H1 (cell line): ENCODE measurements at regions not wholly inside any gene's neighbourhood (a gene's known extent, or its start where the extent isn't known, plus 50 kb on each side); places are given as distances from the start of the nearest gene placed in this dataset.

Source experiments
- CTCF ChIA-PET: fragments of 300-600 bp; sonication (Branson Sonifier 250); formaldehyde crosslinking; loops from one replicate; lab custom pipeline; 2021; ENCODE audit not compliant: partially characterized antibody; lab: Charles Lee
- POLR2A ChIA-PET: fragments of 300-600 bp; sonication (Branson Sonifier 250); formaldehyde crosslinking; loops from one replicate; lab custom pipeline; 2021; ENCODE audit warnings: inconsistent platforms; ENCODE audit not compliant: partially characterized antibody; lab: Charles Lee
- DNase-seq, 2 experiments: peaks; one replicate each; pipeline versions ENCODE4 v3.0.0 to v3.0.0-alpha.2; 2010 to 2022; ENCODE audit warnings: low spot score in 2 of 2, low read depth in 1 of 2, mixed read lengths in 1 of 2
- FAIRE-seq: peaks from 2 replicates; lab custom pipeline; 2011; peaks lifted over from hg19 to GRCh38; lab: Jason Lieb, UNC
- H2AFZ ChIP-seq: 2 replicates; pipeline ENCODE4 v1.8.1; 2012; ENCODE audit warnings: low read length, inconsistent platforms
- H2AK5ac ChIP-seq: 2 replicates; pipeline ENCODE4 v1.6.1; 2013; ENCODE audit warnings: low read depth, low read length
- H2BK120ac ChIP-seq: replicated peaks from 2 replicates; pipeline ENCODE3; 2013; ENCODE audit warnings: low read depth, low read length, inconsistent platforms
- H2BK12ac ChIP-seq: 2 replicates; pipeline ENCODE4 v1.6.1; 2013; ENCODE audit warnings: low read depth, low read length
- H2BK15ac ChIP-seq: 2 replicates; pipeline ENCODE4 v1.6.1; 2013; ENCODE audit warnings: low read length
- H2BK20ac ChIP-seq: 2 replicates; pipeline ENCODE4 v1.6.1; 2013; ENCODE audit warnings: low read length
- H2BK5ac ChIP-seq: 2 replicates; pipeline ENCODE4 v1.6.1; 2013; ENCODE audit warnings: low read depth, low read length
- H3K14ac ChIP-seq: 2 replicates; pipeline ENCODE4 v1.6.1; 2013; ENCODE audit warnings: inconsistent platforms; ENCODE audit not compliant: insufficient read length
- H3K18ac ChIP-seq: 2 replicates; pipeline ENCODE4 v1.6.1; 2013; ENCODE audit warnings: low read length; ENCODE audit errors: extremely low read depth
- H3K23ac ChIP-seq: 2 replicates; pipeline ENCODE4 v1.6.1; 2013; ENCODE audit warnings: inconsistent platforms; ENCODE audit not compliant: insufficient read length
- H3K23me2 ChIP-seq: 2 replicates; pipeline ENCODE4 v1.6.1; 2013; ENCODE audit warnings: low read depth, low read length
- H3K27ac ChIP-seq: 2 replicates; pipeline ENCODE4 v1.6.1; 2011; ENCODE audit warnings: low read depth, low read length, inconsistent platforms
- H3K27me3 ChIP-seq, 4 experiments: replicated peaks in 1 of 4; 1 replicate in 1 of 4; 2 replicates in 3 of 4; pipeline versions ENCODE4 v1.6.1 to v1.8.1; 2011 to 2013; ENCODE audit warnings: low read length in 3 of 4, mild to moderate bottlenecking in 3 of 4, inconsistent platforms in 2 of 4, mixed read lengths in 2 of 4, moderate library complexity in 1 of 4; ENCODE audit not compliant: control insufficient read depth in 3 of 4, insufficient read depth in 3 of 4; ENCODE audit errors: extremely low read depth in 1 of 4
- H3K36me3 ChIP-seq, 4 experiments: 2 replicates each; pipeline versions ENCODE4 v1.6.1 to v1.8.1; 2011 to 2013; ENCODE audit warnings: mild to moderate bottlenecking in 4 of 4, low read length in 3 of 4, moderate library complexity in 2 of 4, control low read depth in 1 of 4, inconsistent platforms in 1 of 4; ENCODE audit not compliant: insufficient read depth in 4 of 4, control insufficient read depth in 2 of 4
- H3K4ac ChIP-seq: replicated peaks from 2 replicates; pipeline ENCODE3; 2013; ENCODE audit warnings: low read length, low read depth, mixed read lengths, inconsistent platforms; ENCODE audit not compliant: insufficient read length
- H3K4me1 ChIP-seq, 4 experiments: replicated peaks in 1 of 4; 1 replicate in 1 of 4; 2 replicates in 3 of 4; pipeline versions ENCODE4 v1.6.1 to v1.8.1; 2011 to 2013; ENCODE audit warnings: low read length in 3 of 4, inconsistent platforms in 2 of 4, mixed read lengths in 1 of 4; ENCODE audit not compliant: insufficient read depth in 4 of 4, control insufficient read depth in 3 of 4
- H3K4me2 ChIP-seq, 2 experiments: 2 replicates each; pipeline versions ENCODE4 v1.6.1 to v1.8.1; 2011 to 2013; ENCODE audit warnings: low read depth in 2 of 2, low read length in 2 of 2, control low read depth in 1 of 2, inconsistent platforms in 1 of 2, mild to moderate bottlenecking in 1 of 2; ENCODE audit not compliant: insufficient read depth in 1 of 2
- H3K4me3 ChIP-seq, 4 experiments: fragments of 200-600, 300-600 bp in 1 of 4; sonication (generic), shearing (Covaris generic), sonication (Bioruptor Twin) in 1 of 4; 2 replicates each; pipeline versions ENCODE4 v1.5.1 to v1.8.1; 2011 to 2016; ENCODE audit warnings: low read length in 4 of 4, low read depth in 3 of 4, control low read depth in 2 of 4, inconsistent platforms in 2 of 4, mild to moderate bottlenecking in 2 of 4, mixed read lengths in 1 of 4, moderate library complexity in 1 of 4; ENCODE audit not compliant: insufficient read depth in 2 of 4; ENCODE audit errors: extremely low read depth in 1 of 4
- H3K56ac ChIP-seq: replicated peaks from 2 replicates; pipeline ENCODE3; 2013; ENCODE audit warnings: low read depth, mild to moderate bottlenecking, mixed read lengths, low read length, inconsistent platforms; ENCODE audit not compliant: insufficient read length
- H3K79me1 ChIP-seq: 2 replicates; pipeline ENCODE4 v1.6.1; 2013; ENCODE audit warnings: low read depth, low read length, control low read depth
- H3K79me2 ChIP-seq, 2 experiments: 2 replicates each; pipeline versions ENCODE4 v1.6.1 to v1.8.1; 2012 to 2013; ENCODE audit warnings: low read length in 2 of 2, mild to moderate bottlenecking in 2 of 2, inconsistent platforms in 1 of 2; ENCODE audit not compliant: insufficient read depth in 2 of 2, control insufficient read depth in 1 of 2
- H3K9ac ChIP-seq, 4 experiments: replicated peaks in 1 of 4; 1 replicate in 1 of 4; 2 replicates in 3 of 4; pipeline versions ENCODE4 v1.6.1 to v1.8.1; 2011 to 2013; ENCODE audit warnings: low read depth in 3 of 4, low read length in 3 of 4, control low read depth in 2 of 4, mild to moderate bottlenecking in 2 of 4, moderate library complexity in 2 of 4, inconsistent platforms in 1 of 4; ENCODE audit errors: extremely low read depth in 1 of 4
- H3K9me3 ChIP-seq, 2 experiments: 2 replicates each; pipeline versions ENCODE4 v1.6.1 to v1.8.1; 2012 to 2013; ENCODE audit warnings: mild to moderate bottlenecking in 2 of 2, moderate library complexity in 2 of 2, control low read depth in 1 of 2, inconsistent platforms in 1 of 2, low read depth in 1 of 2, low read length in 1 of 2, mixed read lengths in 1 of 2; ENCODE audit not compliant: insufficient read depth in 2 of 2
- H4K20me1 ChIP-seq, 2 experiments: replicated peaks in 1 of 2; 2 replicates each; pipeline versions ENCODE3 to v1.8.1; 2011 to 2013; ENCODE audit warnings: inconsistent platforms in 2 of 2, low read length in 2 of 2, mild to moderate bottlenecking in 1 of 2; ENCODE audit not compliant: insufficient read depth in 2 of 2, control insufficient read depth in 1 of 2
- H4K5ac ChIP-seq: 2 replicates; pipeline ENCODE4 v1.6.1; 2013; ENCODE audit warnings: low read length, low read depth, mixed read lengths, inconsistent platforms; ENCODE audit not compliant: insufficient read length
- H4K8ac ChIP-seq: 2 replicates; pipeline ENCODE4 v1.8.0; 2013; ENCODE audit warnings: mild to moderate bottlenecking, moderate library complexity, low read length, inconsistent platforms; ENCODE audit not compliant: insufficient read depth; ENCODE audit errors: extremely low read depth
- H4K91ac ChIP-seq: replicated peaks from 2 replicates; pipeline ENCODE3; 2013; ENCODE audit warnings: low read length, mixed read lengths, inconsistent platforms; ENCODE audit not compliant: insufficient read length
- EZH2 ChIP-seq: fragments of 200-600 bp; sonication (generic); IDR thresholded peaks from 2 replicates; pipeline ENCODE4 v1.7.1; 2012; ENCODE audit warnings: low read depth, mild to moderate bottlenecking, moderate library complexity, low read length, inconsistent platforms; ENCODE audit not compliant: severe bottlenecking
- JUND ChIP-seq: IDR thresholded peaks from 2 replicates; pipeline ENCODE4 v1.6.1; 2011; ENCODE audit warnings: mild to moderate bottlenecking, improper control_type of control experiment, low read length
- WGBS, 2 experiments: shearing (Covaris generic) in 1 of 2; methylation state at CpG; one replicate each; pipeline versions ENCODE4 v1.1.6 to v1.1.7; 2013 to 2015; ENCODE audit warnings: low lambda C conversion rate in 2 of 2, mixed read lengths in 2 of 2, inconsistent platforms in 1 of 2, low coverage in 1 of 2, missing lambda C conversion rate in 1 of 2; ENCODE audit not compliant: insufficient replicate concordance in 2 of 2, insufficient coverage in 1 of 2, insufficient read length in 1 of 2; ENCODE audit errors: extremely low coverage in 1 of 2, missing lambda C conversion rate in 1 of 2; 5-methylcytosine and 5-hydroxymethylcytosine counted together

DNA sequence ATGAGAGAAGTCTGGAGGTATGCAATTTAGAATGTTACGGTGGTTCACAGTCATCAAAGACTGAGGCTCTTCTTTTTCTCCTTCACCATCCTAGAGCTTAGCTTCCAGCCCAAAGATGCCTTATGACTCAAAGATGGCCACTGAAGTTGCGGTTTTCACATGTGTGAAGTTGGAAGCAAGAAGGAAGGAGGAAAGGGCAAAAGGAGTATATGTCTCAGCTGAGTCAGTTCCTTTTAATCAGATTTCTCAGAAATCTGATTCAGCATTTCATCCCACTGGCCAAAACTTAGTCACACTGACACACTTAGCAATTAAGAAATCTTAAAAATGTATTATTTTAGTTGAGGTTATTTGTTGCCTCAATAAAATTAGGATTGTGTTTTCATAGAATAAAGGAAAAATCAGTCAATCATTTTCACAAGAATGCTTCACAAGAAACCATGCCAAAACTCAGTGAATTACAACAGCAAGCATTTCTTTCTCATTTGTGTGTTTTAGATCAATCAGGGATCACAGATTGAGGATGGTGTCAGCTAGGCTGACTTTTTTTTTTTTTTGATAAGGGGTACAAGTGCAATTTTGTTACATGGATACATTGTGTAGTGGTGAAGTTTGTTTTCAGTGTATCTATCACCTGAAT lies 211.1 kb upstream of the GADL1 start:
- no peak for DNase-seq
- Histone ChIP-seq H2BK20ac (no peak overlapping the region), H3K4me3 (no peak overlapping the region), H3K56ac (no peak overlapping the region), H3K79me1 (no peaks in the 10 kb centered on the region), H4K8ac (no peak overlapping the region), H3K18ac (no peak overlapping the region), H3K14ac (no peak overlapping the region), H4K20me1 (no peaks in the 10 kb centered on the region), H3K23me2 (no peaks in the 10 kb centered on the region), H4K91ac (no peak overlapping the region), H2AK5ac (no peak overlapping the region), H2BK5ac (no peak overlapping the region), H2BK15ac (no peak overlapping the region), H4K5ac (no peak overlapping the region), H3K4ac (no peak overlapping the region), H3K36me3 (no peaks in the 10 kb centered on the region), H3K4me1 (peaks cover 0 to 3% (median 1%) of the 10 kb centered on the region in 4 experiments; a peak in 2 of 7 replicates), H3K27ac (no peak overlapping the region), H3K23ac (no peak overlapping the region), H2BK120ac (no peak overlapping the region), H3K79me2 (no peaks in the 10 kb centered on the region), H3K9ac (no peak overlapping the region), H2BK12ac (no peak overlapping the region), H3K4me2 (no peak overlapping the region), H3K27me3 (no peaks in the 10 kb centered on the region), H3K9me3 (no peaks in the 10 kb centered on the region), H2AFZ (no peak overlapping the region)
- no peak for FAIRE-seq
- WGBS, 2 experiments, result 94% methylated on average over 2 of the region's 2 CpGs; no CpG with 5 or more reads in 1 of the 2 experiments
- POLR2A ChIA-PET, result interaction anchor here (0.6 kb wide), 1 partner anchor 829 kb away, joined by 3 read pairs; no protein-coding TSS in a partner anchor
- TF ChIP-seq EZH2 (no peak), JUND (no peak)
- CTCF ChIA-PET, result no interaction called here
